ENCODE measurements at regions not wholly inside any gene's neighbourhood (a gene's known extent, or its start where the extent isn't known, plus 50 kb on each side); places are given as distances from the start of the nearest gene placed in this dataset.

- WGBS = 86% methylated on average over 2 of the region's 2 CpGs
Observed at GRCh38 chr4:20451986-20452385, 200.3 kb downstream of the SLIT2 start.

GRCh38 chr4:20454515-20454914 lies 202.8 kb downstream of the SLIT2 start:
- Histone ChIP-seq H3K4me1 (ENCODE audit: control insufficient read depth, insufficient read depth, low read length) (no peaks in the 10 kb centered on the region), H3K27me3 (ENCODE audit: control insufficient read depth, insufficient read depth) (no peaks in the 10 kb centered on the region), H3K27ac (ENCODE audit: low read length) (no peak overlapping the region), H3K9me3 (ENCODE audit: control insufficient read depth, low read length) (no peaks in the 10 kb centered on the region), H3K4me3 (ENCODE audit: low read length) (no peak overlapping the region)
- no peak for ATAC-seq
- WGBS = 86% methylated on average over 2 of the region's 2 CpGs
- no peak for DNase-seq
- intact Hi-C loops (cut with DNase I) = no loop called here

More at GRCh38 chr4:20451986-20452385, 200.3 kb downstream of the SLIT2 start:
- ATAC-seq (no peak), DNase-seq (no peak)
- Histone ChIP-seq H3K27ac (ENCODE audit: low read length) (no peak overlapping the region), H3K4me3 (ENCODE audit: low read length) (no peak overlapping the region), H3K27me3 (ENCODE audit: control insufficient read depth, insufficient read depth) (no peaks in the 10 kb centered on the region), H3K9me3 (ENCODE audit: control insufficient read depth, low read length) (no peaks in the 10 kb centered on the region), H3K4me1 (ENCODE audit: control insufficient read depth, insufficient read depth, low read length) (no peaks in the 10 kb centered on the region)
- intact Hi-C loops (cut with DNase I) = no loop called here

- ATAC-seq (no peak), DNase-seq (no peak)
- intact Hi-C loops (cut with DNase I) = no loop called here
- Histone ChIP-seq H3K4me3 (ENCODE audit: low read length) (no peak overlapping the region), H3K27ac (ENCODE audit: low read length) (no peak overlapping the region), H3K9me3 (ENCODE audit: control insufficient read depth, low read length) (no peaks in the 10 kb centered on the region), H3K27me3 (ENCODE audit: control insufficient read depth, insufficient read depth) (no peaks in the 10 kb centered on the region), H3K4me1 (ENCODE audit: control insufficient read depth, insufficient read depth, low read length) (no peaks in the 10 kb centered on the region)
Observed at GRCh38 chr4:20456407-20456806, 204.7 kb downstream of the SLIT2 start.

GRCh38 chr4:20462426-20463175 lies 210.9 kb downstream of the SLIT2 start:
- Histone ChIP-seq H3K27me3 (ENCODE audit: control insufficient read depth, insufficient read depth) (no peaks in the 10 kb centered on the region), H3K4me1 (ENCODE audit: control insufficient read depth, insufficient read depth, low read length) (no peaks in the 10 kb centered on the region), H3K9me3 (ENCODE audit: control insufficient read depth, low read length) (no peaks in the 10 kb centered on the region), H3K4me3 (ENCODE audit: low read length) (no peak overlapping the region), H3K27ac (ENCODE audit: low read length) (no peak overlapping the region)
- WGBS = 70% methylated on average over 4 of the region's 4 CpGs
- ATAC-seq (no peak), DNase-seq (no peak)
- intact Hi-C loops (cut with DNase I) = no loop called here

- intact Hi-C loops (cut with DNase I) = no loop called here
- no peak overlapping the region for H3K4me3 ChIP-seq (ENCODE audit: low read length)
- ATAC-seq (no peak), DNase-seq (no peak)
- no peaks in the 10 kb centered on the region for H3K27me3 ChIP-seq (ENCODE audit: control insufficient read depth, insufficient read depth)
- WGBS = 88% methylated on average over 2 of the region's 2 CpGs
- no peak overlapping the region for H3K27ac ChIP-seq (ENCODE audit: low read length)
- no peaks in the 10 kb centered on the region for H3K9me3 ChIP-seq (ENCODE audit: control insufficient read depth, low read length)
- H3K4me1 ChIP-seq (ENCODE audit: control insufficient read depth, insufficient read depth, low read length) = no peaks in the 10 kb centered on the region
Observed at GRCh38 chr4:20463176-20463430, 211.4 kb downstream of the SLIT2 start.

- no peaks in the 10 kb centered on the region for H3K27me3 ChIP-seq (ENCODE audit: control insufficient read depth, insufficient read depth)
- H3K4me1 ChIP-seq (ENCODE audit: control insufficient read depth, insufficient read depth, low read length) = no peaks in the 10 kb centered on the region
- DNase-seq = no peak
- H3K27ac ChIP-seq (ENCODE audit: low read length) = no peak overlapping the region
- ATAC-seq = no peak
- 80% methylated on average over 5 of the region's 5 CpGs for WGBS
- H3K4me3 ChIP-seq (ENCODE audit: low read length) = no peak overlapping the region
- intact Hi-C loops (cut with DNase I) = no loop called here
- no peaks in the 10 kb centered on the region for H3K9me3 ChIP-seq (ENCODE audit: control insufficient read depth, low read length)
Observed at GRCh38 chr4:20464381-20464780, 212.7 kb downstream of the SLIT2 start.

- Histone ChIP-seq H3K4me1 (ENCODE audit: control insufficient read depth, insufficient read depth, low read length) (no peaks in the 10 kb centered on the region), H3K27me3 (ENCODE audit: control insufficient read depth, insufficient read depth) (no peaks in the 10 kb centered on the region), H3K4me3 (ENCODE audit: low read length) (no peak overlapping the region), H3K27ac (ENCODE audit: low read length) (no peak overlapping the region), H3K9me3 (ENCODE audit: control insufficient read depth, low read length) (no peaks in the 10 kb centered on the region)
- DNase-seq (no peak), ATAC-seq (no peak)
- intact Hi-C loops (cut with DNase I) = no loop called here
Observed at GRCh38 chr4:20474119-20474518, 222.4 kb downstream of the SLIT2 start.

- Histone ChIP-seq H3K27ac (ENCODE audit: low read length) (no peak overlapping the region), H3K4me3 (ENCODE audit: low read length) (no peak overlapping the region), H3K4me1 (ENCODE audit: control insufficient read depth, insufficient read depth, low read length) (no peaks in the 10 kb centered on the region), H3K9me3 (ENCODE audit: control insufficient read depth, low read length) (no peaks in the 10 kb centered on the region), H3K27me3 (ENCODE audit: control insufficient read depth, insufficient read depth) (no peaks in the 10 kb centered on the region)
- ATAC-seq (no peak), DNase-seq (no peak)
- intact Hi-C loops (cut with DNase I) = no loop called here
- WGBS = 89% methylated on average over 1 of the region's 1 CpG
Observed at GRCh38 chr4:20478412-20478811, 221.8 kb upstream of the PACRGL start.

GRCh38 chr4:20480165-20480947 lies 219.9 kb upstream of the PACRGL start:
- Histone ChIP-seq H3K9me3 (ENCODE audit: control insufficient read depth, low read length) (no peaks in the 10 kb centered on the region), H3K4me1 (ENCODE audit: control insufficient read depth, insufficient read depth, low read length) (no peaks in the 10 kb centered on the region), H3K27me3 (ENCODE audit: control insufficient read depth, insufficient read depth) (no peaks in the 10 kb centered on the region), H3K27ac (ENCODE audit: low read length) (no peak overlapping the region), H3K4me3 (ENCODE audit: low read length) (no peak overlapping the region)
- WGBS = 67% methylated on average over 7 of the region's 7 CpGs
- DNase-seq (no peak), ATAC-seq (no peak)
- intact Hi-C loops (cut with DNase I) = no loop called here

GRCh38 chr4:20483416-20483815 lies 216.8 kb upstream of the PACRGL start:
- no peak for ATAC-seq
- 78% methylated on average over 1 of the region's 1 CpG for WGBS
- H3K4me3 ChIP-seq (ENCODE audit: low read length) = no peak overlapping the region
- intact Hi-C loops (cut with DNase I) = no loop called here
- no peak for DNase-seq
- no peaks in the 10 kb centered on the region for H3K9me3 ChIP-seq (ENCODE audit: control insufficient read depth, low read length)
- no peak overlapping the region for H3K27ac ChIP-seq (ENCODE audit: low read length)
- H3K27me3 ChIP-seq (ENCODE audit: control insufficient read depth, insufficient read depth) = no peaks in the 10 kb centered on the region
- H3K4me1 ChIP-seq (ENCODE audit: control insufficient read depth, insufficient read depth, low read length) = no peaks in the 10 kb centered on the region

GRCh38 chr4:20486433-20486832 lies 213.8 kb upstream of the PACRGL start:
- no peak for DNase-seq
- WGBS = 51% methylated on average over 1 of the region's 1 CpG
- intact Hi-C loops (cut with DNase I) = no loop called here

More at GRCh38 chr4:20486433-20486832, 213.8 kb upstream of the PACRGL start:
- no peak overlapping the region for H3K4me3 ChIP-seq (ENCODE audit: low read length)
- ATAC-seq = no peak
- H3K9me3 ChIP-seq (ENCODE audit: control insufficient read depth, low read length) = no peaks in the 10 kb centered on the region
- no peaks in the 10 kb centered on the region for H3K27me3 ChIP-seq (ENCODE audit: control insufficient read depth, insufficient read depth)
- no peaks in the 10 kb centered on the region for H3K4me1 ChIP-seq (ENCODE audit: control insufficient read depth, insufficient read depth, low read length)
- H3K27ac ChIP-seq (ENCODE audit: low read length) = no peak overlapping the region
